PC-9 (cell line): ENCODE measurements at regions not wholly inside any gene's neighbourhood (a gene's known extent, or its start where the extent isn't known, plus 50 kb on each side); places are given as distances from the start of the nearest gene placed in this dataset.

Experiments used
- EZH2 ChIP-seq: fragments of 200-600 bp; sonication (generic); IDR thresholded peaks from 2 replicates; pipeline ENCODE4 v1.8.0; 2017; ENCODE audit warnings: antibody characterized with exemption, low read depth
- TF ChIP-seq, protein P1 (sequence below): fragments of 200-600 bp; sonication (generic); conservative IDR thresholded peaks from 2 replicates; pipeline ENCODE4 v1.6.1; 2017; ENCODE audit warnings: mixed run types, antibody characterized with exemption, mild to moderate bottlenecking, moderate library complexity

DNA sequence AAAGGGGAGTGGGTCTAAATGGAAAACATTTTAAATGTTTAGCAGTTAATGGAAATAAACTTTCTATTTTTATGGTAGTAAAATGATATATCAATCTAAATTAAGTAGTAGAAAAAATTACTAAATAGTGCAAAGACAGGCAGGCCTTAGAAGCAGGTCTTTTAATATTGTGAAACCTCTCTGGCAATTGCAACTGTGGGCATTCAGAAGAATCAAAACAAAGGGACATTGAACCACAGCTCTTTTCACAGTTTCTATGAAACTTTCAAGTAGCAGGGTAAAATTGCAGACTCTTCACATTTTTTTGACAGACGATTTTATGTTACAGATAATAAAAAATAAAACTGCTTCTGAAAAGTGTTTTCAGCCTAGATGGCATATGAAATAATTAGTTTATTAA is 533.7 kb downstream of the BCKDHB start:
- TF ChIP-seq, protein P1, sequence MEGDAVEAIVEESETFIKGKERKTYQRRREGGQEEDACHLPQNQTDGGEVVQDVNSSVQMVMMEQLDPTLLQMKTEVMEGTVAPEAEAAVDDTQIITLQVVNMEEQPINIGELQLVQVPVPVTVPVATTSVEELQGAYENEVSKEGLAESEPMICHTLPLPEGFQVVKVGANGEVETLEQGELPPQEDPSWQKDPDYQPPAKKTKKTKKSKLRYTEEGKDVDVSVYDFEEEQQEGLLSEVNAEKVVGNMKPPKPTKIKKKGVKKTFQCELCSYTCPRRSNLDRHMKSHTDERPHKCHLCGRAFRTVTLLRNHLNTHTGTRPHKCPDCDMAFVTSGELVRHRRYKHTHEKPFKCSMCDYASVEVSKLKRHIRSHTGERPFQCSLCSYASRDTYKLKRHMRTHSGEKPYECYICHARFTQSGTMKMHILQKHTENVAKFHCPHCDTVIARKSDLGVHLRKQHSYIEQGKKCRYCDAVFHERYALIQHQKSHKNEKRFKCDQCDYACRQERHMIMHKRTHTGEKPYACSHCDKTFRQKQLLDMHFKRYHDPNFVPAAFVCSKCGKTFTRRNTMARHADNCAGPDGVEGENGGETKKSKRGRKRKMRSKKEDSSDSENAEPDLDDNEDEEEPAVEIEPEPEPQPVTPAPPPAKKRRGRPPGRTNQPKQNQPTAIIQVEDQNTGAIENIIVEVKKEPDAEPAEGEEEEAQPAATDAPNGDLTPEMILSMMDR: no peak
- TF ChIP-seq EZH2: no peak
